RKO (cell line): ENCODE measurements at regions not wholly inside any gene's neighbourhood (a gene's known extent, or its start where the extent isn't known, plus 50 kb on each side); places are given as distances from the start of the nearest gene placed in this dataset.
"Not testable (repeated sequence)": the region's sequence is repeated elsewhere in the genome, so short reads cannot be mapped to it uniquely, and the experiment has no call there.

Source experiments
- DNase-seq: peaks from one replicate; pipeline ENCODE4 v3.0.0-alpha.2; 2016; ENCODE audit warnings: low spot score

- DNase-seq: not testable (repeated sequence)
Measured at GRCh38 chr13:52324831-52325230, 81.1 kb downstream of the THSD1 start.

- no peak for DNase-seq
Measured at GRCh38 chr13:52319876-52320275, 86.1 kb downstream of the THSD1 start.

- not testable (repeated sequence) for DNase-seq
Measured at GRCh38 chr13:52309833-52310232, 96.1 kb downstream of the THSD1 start.

GRCh38 chr13:52306336-52306735 lies 99.6 kb downstream of the THSD1 start:
- not testable (repeated sequence) for DNase-seq

- not testable (repeated sequence) for DNase-seq
Measured at GRCh38 chr13:52303098-52303497, 102.9 kb downstream of the THSD1 start.

- not testable (repeated sequence) for DNase-seq
Measured at GRCh38 chr13:52302688-52303087, 103.3 kb downstream of the THSD1 start.

- DNase-seq: not testable (repeated sequence)
Measured at GRCh38 chr13:52301810-52302400, 104.1 kb downstream of the THSD1 start.

- not testable (repeated sequence) for DNase-seq
Measured at GRCh38 chr13:52298079-52298661, 107.8 kb downstream of the THSD1 start.

- not testable (repeated sequence) for DNase-seq
Measured at GRCh38 chr13:52288891-52289290, 117.1 kb downstream of the THSD1 start.

GRCh38 chr13:52281387-52281786 lies 122.0 kb upstream of the NEK3 start:
- DNase-seq: not testable (repeated sequence)

- DNase-seq: not testable (repeated sequence)
Measured at GRCh38 chr13:52279408-52279807, 120.0 kb upstream of the NEK3 start.

GRCh38 chr13:52254299-52254698 lies 94.9 kb upstream of the NEK3 start:
- DNase-seq: not testable (repeated sequence)

GRCh38 chr13:52240752-52241151 lies 81.4 kb upstream of the NEK3 start:
- not testable (repeated sequence) for DNase-seq

- peak; percentile 79 for DNase-seq
Measured at GRCh38 chr13:52235900-52236595, 76.7 kb upstream of the NEK3 start.

GRCh38 chr13:52234928-52235327 lies 75.5 kb upstream of the NEK3 start:
- DNase-seq: not testable (repeated sequence)

GRCh38 chr13:52223063-52223462 lies 63.7 kb upstream of the NEK3 start:
- DNase-seq: not testable (repeated sequence)

- not testable (repeated sequence) for DNase-seq
Measured at GRCh38 chr13:52213920-52214319, 54.5 kb upstream of the NEK3 start.

GRCh38 chr13:52212886-52213285 lies 53.5 kb upstream of the NEK3 start:
- DNase-seq: not testable (repeated sequence)

- not testable (repeated sequence) for DNase-seq
Measured at GRCh38 chr13:52211416-52211776, 52.0 kb upstream of the NEK3 start.

GRCh38 chr13:52210564-52211415 lies 51.4 kb upstream of the NEK3 start:
- not testable (repeated sequence) for DNase-seq
